GM19351 (cell line): ENCODE measurements at regions not wholly inside any gene's neighbourhood (a gene's known extent, or its start where the extent isn't known, plus 50 kb on each side); places are given as distances from the start of the nearest gene placed in this dataset.

Source experiments
- ATAC-seq: cut with Tn5 transposase; IDR thresholded peaks from one replicate; pipeline ENCODE4 v1.9.1; 2021; ENCODE audit warnings: mild to moderate bottlenecking, moderate library complexity; ENCODE audit not compliant: unreplicated experiment

GRCh38 chr13:73195091-73195490 is 136.3 kb downstream of the KLF5 start:
- no peak for ATAC-seq

- ATAC-seq: no peak
Observed at GRCh38 chr13:73194310-73194709, 135.5 kb downstream of the KLF5 start.

GRCh38 chr13:73193554-73193953 is 134.7 kb downstream of the KLF5 start:
- ATAC-seq: no peak

GRCh38 chr13:73190477-73190876 is 131.7 kb downstream of the KLF5 start:
- no peak for ATAC-seq

- ATAC-seq: no peak
Observed at GRCh38 chr13:73189776-73190175, 131.0 kb downstream of the KLF5 start.

- no peak for ATAC-seq
Observed at GRCh38 chr13:73189362-73189761, 130.6 kb downstream of the KLF5 start.

- ATAC-seq: no peak
Observed at GRCh38 chr13:73187106-73187505, 128.3 kb downstream of the KLF5 start.

GRCh38 chr13:73179650-73180274 is 121.0 kb downstream of the KLF5 start:
- no peak for ATAC-seq

GRCh38 chr13:73177916-73178565 is 119.2 kb downstream of the KLF5 start:
- ATAC-seq: no peak

- ATAC-seq: no peak
Observed at GRCh38 chr13:73177017-73177416, 118.2 kb downstream of the KLF5 start.

- no peak for ATAC-seq
Observed at GRCh38 chr13:73174521-73175010, 115.8 kb downstream of the KLF5 start.

GRCh38 chr13:73173279-73173811 is 114.5 kb downstream of the KLF5 start:
- ATAC-seq: no peak

GRCh38 chr13:73171926-73172325 is 113.1 kb downstream of the KLF5 start:
- no peak for ATAC-seq

GRCh38 chr13:73171271-73171682 is 112.5 kb downstream of the KLF5 start:
- no peak for ATAC-seq

- no peak for ATAC-seq
Observed at GRCh38 chr13:73169971-73170370, 111.2 kb downstream of the KLF5 start.

- ATAC-seq: no peak
Observed at GRCh38 chr13:73168953-73169401, 110.2 kb downstream of the KLF5 start.

GRCh38 chr13:73168226-73168952 is 109.6 kb downstream of the KLF5 start:
- ATAC-seq: no peak

- ATAC-seq: no peak
Observed at GRCh38 chr13:73167028-73167820, 108.4 kb downstream of the KLF5 start.

GRCh38 chr13:73166204-73166603 is 107.4 kb downstream of the KLF5 start:
- ATAC-seq: no peak
